H9 (cell line): ENCODE measurements at regions not wholly inside any gene's neighbourhood (a gene's known extent, or its start where the extent isn't known, plus 50 kb on each side); places are given as distances from the start of the nearest gene placed in this dataset.

Source experiments
- DNase-seq: peaks from one replicate; pipeline ENCODE4 v3.0.0-alpha.2; 2017
- H2AFZ ChIP-seq: one replicate; pipeline ENCODE4 v1.6.1; 2013; ENCODE audit warnings: mild to moderate bottlenecking, low read length, control low read depth, moderate library complexity
- H2AK5ac ChIP-seq: 2 replicates; pipeline ENCODE4 v1.6.1; 2013; ENCODE audit warnings: low read length, control low read depth, mixed read lengths; ENCODE audit not compliant: insufficient read length
- H2BK120ac ChIP-seq: one replicate; pipeline ENCODE4 v1.6.1; 2013; ENCODE audit warnings: low read depth, mild to moderate bottlenecking, low read length, control low read depth, inconsistent platforms; ENCODE audit not compliant: poor library complexity, severe bottlenecking
- H2BK12ac ChIP-seq: 2 replicates; pipeline ENCODE4 v1.6.1; 2013; ENCODE audit warnings: low read length, control low read depth, mixed read lengths, low read depth; ENCODE audit not compliant: insufficient read length
- H2BK15ac ChIP-seq: 2 replicates; pipeline ENCODE4 v1.6.1; 2013; ENCODE audit warnings: low read depth, low read length, control low read depth
- H2BK20ac ChIP-seq: one replicate; pipeline ENCODE4 v1.6.1; 2013; ENCODE audit warnings: low read depth, mild to moderate bottlenecking, low read length, control low read depth, inconsistent platforms; ENCODE audit not compliant: poor library complexity, severe bottlenecking
- H2BK5ac ChIP-seq: 2 replicates; pipeline ENCODE4 v1.6.1; 2013; ENCODE audit warnings: low read length, control low read depth, mixed read lengths; ENCODE audit not compliant: insufficient read length
- H3K14ac ChIP-seq: 2 replicates; pipeline ENCODE4 v1.6.1; 2013; ENCODE audit warnings: low read length, control low read depth; ENCODE audit not compliant: insufficient read depth
- H3K18ac ChIP-seq: 2 replicates; pipeline ENCODE4 v1.6.1; 2013; ENCODE audit warnings: low read depth, mild to moderate bottlenecking, mixed read lengths, low read length, control low read depth; ENCODE audit not compliant: insufficient read length
- H3K23ac ChIP-seq: 2 replicates; pipeline ENCODE4 v1.6.1; 2013; ENCODE audit warnings: low read length, control low read depth, mixed read lengths, low read depth; ENCODE audit not compliant: insufficient read length
- H3K23me2 ChIP-seq: 2 replicates; pipeline ENCODE4 v1.6.1; 2013; ENCODE audit warnings: low read depth, mild to moderate bottlenecking, mixed read lengths, low read length, control low read depth; ENCODE audit not compliant: insufficient read length, poor library complexity, severe bottlenecking
- H3K27ac ChIP-seq: 2 replicates; pipeline ENCODE4 v1.5.1; 2013; ENCODE audit warnings: low read length, control low read depth, mixed read lengths, low read depth; ENCODE audit not compliant: insufficient read length
- H3K27me3 ChIP-seq: 2 replicates; pipeline ENCODE4 v1.6.1; 2013; ENCODE audit warnings: low read length, control low read depth, inconsistent platforms; ENCODE audit not compliant: insufficient read depth
- H3K4ac ChIP-seq: 2 replicates; pipeline ENCODE4 v1.6.1; 2013; ENCODE audit warnings: low read depth, mild to moderate bottlenecking, control low read depth, inconsistent platforms, low read length, moderate library complexity
- H3K4me1 ChIP-seq: 2 replicates; pipeline ENCODE4 v1.6.1; 2013; ENCODE audit warnings: low read length, control low read depth, inconsistent platforms; ENCODE audit not compliant: insufficient read depth
- H3K4me2 ChIP-seq: 2 replicates; pipeline ENCODE4 v1.6.1; 2013; ENCODE audit warnings: low read length, control low read depth, mixed read lengths; ENCODE audit not compliant: insufficient read length, insufficient read depth
- H3K56ac ChIP-seq: 2 replicates; pipeline ENCODE4 v1.6.1; 2013; ENCODE audit warnings: low read depth, mild to moderate bottlenecking, mixed read lengths, low read length, control low read depth; ENCODE audit not compliant: insufficient read length
- H3K79me1 ChIP-seq: 2 replicates; pipeline ENCODE4 v1.6.1; 2013; ENCODE audit warnings: low read depth, mild to moderate bottlenecking, moderate library complexity, low read length, control low read depth, inconsistent platforms; ENCODE audit not compliant: insufficient read depth, poor library complexity, severe bottlenecking
- H3K79me2 ChIP-seq: 2 replicates; pipeline ENCODE4 v1.6.1; 2013; ENCODE audit warnings: low read length, control low read depth, inconsistent platforms; ENCODE audit not compliant: insufficient read depth
- H3K9ac ChIP-seq: 2 replicates; pipeline ENCODE4 v1.6.1; 2013; ENCODE audit warnings: low read length, control low read depth, mixed read lengths; ENCODE audit not compliant: insufficient read length; ENCODE audit errors: extremely low read depth
- H3K9me3 ChIP-seq: one replicate; pipeline ENCODE4 v1.6.1; 2013; ENCODE audit warnings: low read depth, low read length, inconsistent platforms; ENCODE audit not compliant: control insufficient read depth
- H3T11ph ChIP-seq: one replicate; pipeline ENCODE4 v1.6.1; 2013; ENCODE audit warnings: mild to moderate bottlenecking, low read length, control low read depth, inconsistent platforms
- H4K20me1 ChIP-seq: one replicate; pipeline ENCODE4 v1.6.1; 2013; ENCODE audit not compliant: control insufficient read depth, insufficient read length, insufficient read depth
- H4K5ac ChIP-seq: 2 replicates; pipeline ENCODE4 v1.6.1; 2013; ENCODE audit warnings: low read depth, mild to moderate bottlenecking, mixed read lengths, low read length, control low read depth; ENCODE audit not compliant: insufficient read length
- H4K8ac ChIP-seq: replicated peaks from 2 replicates; pipeline ENCODE4 v1.6.1; 2013; ENCODE audit warnings: low read length, control low read depth, mixed read lengths, low read depth; ENCODE audit not compliant: insufficient read length
- H4K91ac ChIP-seq: 2 replicates; pipeline ENCODE4 v1.6.1; 2013; ENCODE audit warnings: low read depth, mild to moderate bottlenecking, moderate library complexity, mixed read lengths, low read length, control low read depth; ENCODE audit not compliant: insufficient read length
- H3K27ac Mint-ChIP-seq, 3 experiments: 2 replicates in 2 of 3; 3 replicates in 1 of 3; pipeline ENCODE4 v1.8.0; 2020 to 2021; ENCODE audit warnings: mixed read lengths in 3 of 3, mild to moderate bottlenecking in 1 of 3, moderate library complexity in 1 of 3
- H3K27me3 Mint-ChIP-seq: 2 replicates; pipeline ENCODE4 v1.8.0; 2021; ENCODE audit warnings: low read depth, mild to moderate bottlenecking, moderate library complexity, mixed read lengths
- H3K36me3 Mint-ChIP-seq, 3 experiments: 2 replicates in 2 of 3; 3 replicates in 1 of 3; pipeline ENCODE4 v1.8.0; 2020 to 2021; ENCODE audit warnings: low read depth in 3 of 3, mixed read lengths in 3 of 3; ENCODE audit not compliant: insufficient read depth in 1 of 3
- H3K4me1 Mint-ChIP-seq, 2 experiments: 2 replicates each; pipeline ENCODE4 v1.8.0; 2020; ENCODE audit warnings: mixed read lengths in 2 of 2
- H3K4me3 Mint-ChIP-seq, 2 experiments: 2 replicates in 1 of 2; 3 replicates in 1 of 2; pipeline ENCODE4 v1.8.0; 2020 to 2021; ENCODE audit warnings: mild to moderate bottlenecking in 2 of 2, mixed read lengths in 2 of 2, moderate library complexity in 1 of 2
- H3K9me3 Mint-ChIP-seq, 2 experiments: 2 replicates in 1 of 2; 3 replicates in 1 of 2; pipeline ENCODE4 v1.8.0; 2020; ENCODE audit warnings: mild to moderate bottlenecking in 2 of 2, mixed read lengths in 2 of 2, moderate library complexity in 1 of 2
- CTCF ChIP-seq: fragments of 200-600 bp; sonication (generic); conservative IDR thresholded peaks from 3 replicates; pipeline ENCODE4 v1.8.0; 2021; ENCODE audit warnings: antibody characterized with exemption, mild to moderate bottlenecking
- WGBS: extraction: QIAGEN DNeasy Blood & Tissue Kit; methylation state at CpG from one replicate; pipeline ENCODE4 v1.1.7; 2013; ENCODE audit warnings: missing lambda C conversion rate, low lambda C conversion rate, mixed read lengths; ENCODE audit not compliant: insufficient read length; ENCODE audit errors: extremely low coverage; 5-methylcytosine and 5-hydroxymethylcytosine counted together

- Histone ChIP-seq H2BK5ac (no peak overlapping the region), H3K9me3 (no peaks in the 10 kb centered on the region), H3K79me2 (no peaks in the 10 kb centered on the region), H2BK12ac (no peak overlapping the region), H3K79me1 (no peaks in the 10 kb centered on the region), H2AFZ (no peak overlapping the region), H3K4me1 (no peaks in the 10 kb centered on the region), H3K56ac (no peak overlapping the region), H2BK120ac (no peak overlapping the region), H3K27me3 (no peaks in the 10 kb centered on the region), H3K23me2 (no peaks in the 10 kb centered on the region), H2AK5ac (no peak overlapping the region), H4K20me1 (no peaks in the 10 kb centered on the region), H4K8ac (no peak overlapping the region), H4K91ac (no peak overlapping the region), H2BK20ac (no peak overlapping the region), H3K9ac (no peak overlapping the region), H3K14ac (no peak overlapping the region), H3K4ac (no peak overlapping the region), H3K27ac (no peak overlapping the region), H4K5ac (no peak overlapping the region), H3K23ac (no peak overlapping the region), H3T11ph (no peak overlapping the region), H3K4me2 (no peak overlapping the region), H3K18ac (no peak overlapping the region), H2BK15ac (no peak overlapping the region)
- no peak for TF ChIP-seq CTCF
- Mint-ChIP-seq H3K36me3 (peaks cover 3 to 10% (median 4%) of the 10 kb centered on the region in 3 experiments; a peak in 6 of 7 replicates), H3K4me3 (no peak overlapping the region), H3K9me3 (peaks cover 12 to 15% of the 10 kb centered on the region in 2 experiments), H3K27me3 (no peaks in the 10 kb centered on the region), H3K4me1 (no peaks in the 10 kb centered on the region), H3K27ac (no peak overlapping the region)
- no CpG with 5 or more reads among the region's 2 CpGs for WGBS
- no peak for DNase-seq
Observed at GRCh38 chr5:111993242-111993641, 236.2 kb upstream of the NREP start.
